Vagina (tissue), 2 donors: ENCODE measurements at regions not wholly inside any gene's neighbourhood (a gene's known extent, or its start where the extent isn't known, plus 50 kb on each side); places are given as distances from the start of the nearest gene placed in this dataset.

Experiments used
- DNase-seq, 2 donors: peaks; one replicate each; pipeline ENCODE4 v3.0.0-alpha.2; 2017; ENCODE audit errors: extremely low spot score in 2 of 2
- H3K27ac ChIP-seq: fragments of 200-600 bp; sonication (generic); one replicate; pipeline ENCODE4 v1.5.1; 2019
- H3K27me3 ChIP-seq: fragments of 200-600 bp; sonication (generic); one replicate; pipeline ENCODE4 v1.5.1; 2019
- H3K36me3 ChIP-seq, 2 donors: fragments of 200-600 bp; sonication (generic); one replicate each; pipeline ENCODE4 v1.5.1; 2017 to 2019
- H3K4me1 ChIP-seq: fragments of 200-600 bp; sonication (generic); one replicate; pipeline ENCODE4 v1.5.1; 2019
- H3K4me3 ChIP-seq, 2 donors: fragments of 200-600 bp; sonication (generic); 1 replicate in 1 of 2; 2 replicates in 1 of 2; pipeline ENCODE4 v1.5.1; 2016 to 2019
- H3K9me3 ChIP-seq: fragments of 200-600 bp; sonication (generic); one replicate; pipeline ENCODE4 v1.5.1; 2019
- POLR2A ChIP-seq, 2 donors: fragments of 450-650 bp; IDR thresholded peaks; one replicate each; pipeline ENCODE4 v1.6.1; 2017; ENCODE audit warnings: antibody characterized with exemption in 2 of 2, mild to moderate bottlenecking in 2 of 2, moderate library complexity in 2 of 2
- POLR2AphosphoS5 ChIP-seq, 2 donors: sonication (generic); formaldehyde crosslinking; IDR thresholded peaks; one replicate each; pipeline ENCODE4 v1.9.0; 2017; ENCODE audit warnings: antibody characterized with exemption in 2 of 2, mild to moderate bottlenecking in 2 of 2, low read depth in 1 of 2; ENCODE audit not compliant: insufficient read depth in 1 of 2
- intact Hi-C: fragments of 100-400 bp; cut with DNase I; formaldehyde crosslinking; loops from one replicate; pipeline ENCODE4 v1.15.1; 2023
- TF ChIP-seq, protein P1 (sequence below), 3 experiments: fragments of 450-650 bp in 2 of 3; fragments of 200-600 bp in 1 of 3; sonication (generic) in 1 of 3; IDR thresholded peaks; one replicate each; pipeline ENCODE4 v1.5.1; 2017 to 2019; ENCODE audit warnings: antibody characterized with exemption in 3 of 3, mild to moderate bottlenecking in 2 of 3, moderate library complexity in 2 of 3

DNA sequence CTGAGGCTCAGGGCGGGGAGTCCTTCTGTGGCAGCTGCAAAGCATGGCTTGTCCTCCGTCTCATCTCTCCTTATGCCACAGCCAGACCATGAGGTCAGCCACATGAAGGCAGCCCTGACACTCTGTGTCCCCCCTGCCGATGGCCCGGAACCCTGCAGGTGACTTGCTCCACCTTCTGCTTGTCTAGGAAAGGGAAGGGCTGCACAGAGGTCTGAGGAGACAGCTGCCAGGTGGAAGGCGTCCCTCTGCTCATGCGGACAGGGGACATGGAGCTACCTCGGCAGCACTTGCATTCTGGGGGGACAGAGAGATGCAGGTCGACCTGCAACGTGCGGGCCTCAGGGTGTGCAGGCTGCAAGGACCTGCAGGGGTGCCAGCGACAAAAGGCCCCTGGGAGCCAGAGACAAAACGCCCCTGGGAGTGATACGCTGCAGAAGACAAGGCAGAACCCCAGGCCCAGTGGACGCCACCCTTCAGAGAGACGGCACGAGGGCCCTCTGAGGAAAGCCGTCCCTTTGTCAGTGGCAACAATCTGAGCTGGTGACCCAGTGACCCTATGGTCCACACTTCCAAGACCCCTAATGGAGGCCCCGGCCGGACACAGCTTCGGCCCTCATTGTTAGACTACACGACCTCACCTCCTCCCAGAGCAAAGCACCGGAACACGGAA, 205.2 kb upstream of the PPP2R2D start:
- H3K4me1 ChIP-seq, result no peaks in the 10 kb centered on the region
- no peaks in the 10 kb centered on the region for H3K36me3 ChIP-seq
- intact Hi-C loops, result no loop called here
- no peaks in the 10 kb centered on the region for H3K27me3 ChIP-seq
- TF ChIP-seq, protein P1, sequence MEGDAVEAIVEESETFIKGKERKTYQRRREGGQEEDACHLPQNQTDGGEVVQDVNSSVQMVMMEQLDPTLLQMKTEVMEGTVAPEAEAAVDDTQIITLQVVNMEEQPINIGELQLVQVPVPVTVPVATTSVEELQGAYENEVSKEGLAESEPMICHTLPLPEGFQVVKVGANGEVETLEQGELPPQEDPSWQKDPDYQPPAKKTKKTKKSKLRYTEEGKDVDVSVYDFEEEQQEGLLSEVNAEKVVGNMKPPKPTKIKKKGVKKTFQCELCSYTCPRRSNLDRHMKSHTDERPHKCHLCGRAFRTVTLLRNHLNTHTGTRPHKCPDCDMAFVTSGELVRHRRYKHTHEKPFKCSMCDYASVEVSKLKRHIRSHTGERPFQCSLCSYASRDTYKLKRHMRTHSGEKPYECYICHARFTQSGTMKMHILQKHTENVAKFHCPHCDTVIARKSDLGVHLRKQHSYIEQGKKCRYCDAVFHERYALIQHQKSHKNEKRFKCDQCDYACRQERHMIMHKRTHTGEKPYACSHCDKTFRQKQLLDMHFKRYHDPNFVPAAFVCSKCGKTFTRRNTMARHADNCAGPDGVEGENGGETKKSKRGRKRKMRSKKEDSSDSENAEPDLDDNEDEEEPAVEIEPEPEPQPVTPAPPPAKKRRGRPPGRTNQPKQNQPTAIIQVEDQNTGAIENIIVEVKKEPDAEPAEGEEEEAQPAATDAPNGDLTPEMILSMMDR (IDR thresholded peaks at IDR 0.05), result no peak
- TF ChIP-seq POLR2AphosphoS5 (IDR thresholded peaks at IDR 0.05; ENCODE audit: insufficient read depth in 1 of 2, low read depth in 1 of 2), result no peak
- TF ChIP-seq POLR2A (IDR thresholded peaks at IDR 0.05), result no peak
- peak in 1 of 2 donors; percentile 89 for DNase-seq
- no peak overlapping the region for H3K4me3 ChIP-seq
- H3K9me3 ChIP-seq, result no peaks in the 10 kb centered on the region
- no peak overlapping the region for H3K27ac ChIP-seq

GRCh38 chr10:131697476-131698128, 203.2 kb upstream of the PPP2R2D start:
- H3K4me3 ChIP-seq, result no peak overlapping the region
- no peaks in the 10 kb centered on the region for H3K4me1 ChIP-seq
- intact Hi-C loops, result no loop called here
- TF ChIP-seq POLR2A (IDR thresholded peaks at IDR 0.05), result no peak
- TF ChIP-seq, protein P1 (IDR thresholded peaks at IDR 0.05), result no peak
- no peak for TF ChIP-seq POLR2AphosphoS5 (IDR thresholded peaks at IDR 0.05; ENCODE audit: insufficient read depth in 1 of 2, low read depth in 1 of 2)
- no peaks in the 10 kb centered on the region for H3K27me3 ChIP-seq
- H3K27ac ChIP-seq, result no peak overlapping the region
- DNase-seq, result peak; percentile 47 to 58
- no peaks in the 10 kb centered on the region for H3K36me3 ChIP-seq
- no peaks in the 10 kb centered on the region for H3K9me3 ChIP-seq

- H3K27me3 ChIP-seq, result no peaks in the 10 kb centered on the region
- DNase-seq, result peak in 1 of 2 donors; percentile 27
- no peak overlapping the region for H3K4me3 ChIP-seq
- intact Hi-C loops, result no loop called here
- H3K36me3 ChIP-seq, result no peaks in the 10 kb centered on the region
- no peaks in the 10 kb centered on the region for H3K9me3 ChIP-seq
- H3K4me1 ChIP-seq, result no peaks in the 10 kb centered on the region
- H3K27ac ChIP-seq, result no peak overlapping the region
- TF ChIP-seq POLR2AphosphoS5 (IDR thresholded peaks at IDR 0.05; ENCODE audit: insufficient read depth in 1 of 2, low read depth in 1 of 2) (no peak), POLR2A (IDR thresholded peaks at IDR 0.05) (no peak)
- TF ChIP-seq, protein P1 (IDR thresholded peaks at IDR 0.05), result no peak
These were observed 202.6 kb upstream of the PPP2R2D start for GRCh38 chr10:131698232-131698631.

GRCh38 chr10:131698986-131699385, 201.8 kb upstream of the PPP2R2D start:
- Histone ChIP-seq H3K9me3 (no peaks in the 10 kb centered on the region), H3K27me3 (no peaks in the 10 kb centered on the region), H3K27ac (no peak overlapping the region), H3K4me3 (no peak overlapping the region), H3K4me1 (no peaks in the 10 kb centered on the region), H3K36me3 (no peaks in the 10 kb centered on the region)
- intact Hi-C loops, result no loop called here
- DNase-seq, result peak; percentile 40 to 70
- TF ChIP-seq POLR2A (IDR thresholded peaks at IDR 0.05) (no peak), POLR2AphosphoS5 (IDR thresholded peaks at IDR 0.05; ENCODE audit: insufficient read depth in 1 of 2, low read depth in 1 of 2) (no peak)
- TF ChIP-seq, protein P1 (IDR thresholded peaks at IDR 0.05), result no peak

GRCh38 chr10:131700032-131700431, 200.8 kb upstream of the PPP2R2D start:
- DNase-seq, result peak; percentile 42 to 58
- Histone ChIP-seq H3K36me3 (no peaks in the 10 kb centered on the region), H3K4me3 (no peak overlapping the region), H3K9me3 (no peaks in the 10 kb centered on the region), H3K27me3 (no peaks in the 10 kb centered on the region), H3K4me1 (no peaks in the 10 kb centered on the region), H3K27ac (no peak overlapping the region)
- intact Hi-C loops, result no loop called here
- TF ChIP-seq POLR2A (IDR thresholded peaks at IDR 0.05), result no peak
- TF ChIP-seq, protein P1 (IDR thresholded peaks at IDR 0.05), result no peak
- TF ChIP-seq POLR2AphosphoS5 (IDR thresholded peaks at IDR 0.05; ENCODE audit: insufficient read depth in 1 of 2, low read depth in 1 of 2), result no peak
